K562 (cell line): ENCODE measurements at regions not wholly inside any gene's neighbourhood (a gene's known extent, or its start where the extent isn't known, plus 50 kb on each side); places are given as distances from the start of the nearest gene placed in this dataset.

Source experiments
- ATAC-seq: fragments of 200-7000 bp; cut with Tn5 transposase; 3 replicates; pipeline ENCODE4 v1.9.1; 2020; ENCODE audit warnings: moderate library complexity
- BruUV-seq: library from RNA; stranded (reverse); fragments of 400-500 nt; replicated peaks from 2 replicates; lab custom pipeline; 2021; lab: Mats Ljungman, UMichigan
- CTCF ChIA-PET: fragments of 300-600 bp; formaldehyde crosslinking; extraction: SDS; loops from one replicate; lab custom pipeline; 2021; ENCODE audit warnings: low intra/inter-chr PET ratio; lab: Yijun Ruan, JAX
- POLR2A ChIA-PET: fragments of 300-600, 350-650 bp; sonication (Branson Sonifier 250); formaldehyde crosslinking; extraction: SDS; loops from one replicate; lab custom pipeline; 2021; ENCODE audit warnings: antibody characterized with exemption, inconsistent platforms; lab: Yijun Ruan, JAX
- DNase-seq, 4 experiments: peaks; one replicate each; pipeline versions ENCODE4 v3.0.0 to v3.0.0-alpha.2; 2011 to 2018; ENCODE audit warnings: low spot score in 3 of 4, mixed read lengths in 3 of 4; ENCODE audit errors: extremely low read depth in 1 of 4
- FAIRE-seq: peaks from 2 replicates; lab custom pipeline; 2011; peaks lifted over from hg19 to GRCh38; lab: Jason Lieb, UNC
- H2AFZ ChIP-seq: 2 replicates; pipeline ENCODE4 v1.6.0; 2011; ENCODE audit warnings: low read depth, low read length, control low read depth, inconsistent platforms
- H3K27ac ChIP-seq: fragments of 200-600 bp; 3 replicates; pipeline ENCODE4 v1.8.0; 2011; ENCODE audit warnings: low read depth, mild to moderate bottlenecking, control low read depth, inconsistent platforms, low read length, moderate library complexity, mixed read lengths; ENCODE audit errors: extremely low read depth
- H3K27me3 ChIP-seq, 2 experiments: fragments of 300-600 bp in 1 of 2; 2 replicates in 1 of 2; 3 replicates in 1 of 2; pipeline versions ENCODE4 v1.6.0 to v1.8.0; 2011; ENCODE audit warnings: inconsistent platforms in 2 of 2, low read length in 2 of 2, mild to moderate bottlenecking in 1 of 2, mixed read lengths in 1 of 2, moderate library complexity in 1 of 2; ENCODE audit not compliant: control insufficient read depth in 2 of 2, insufficient read depth in 2 of 2
- H3K36me3 ChIP-seq: fragments of 300-600 bp; 3 replicates; pipeline ENCODE4 v1.8.0; 2011; ENCODE audit warnings: mild to moderate bottlenecking, low read length, inconsistent platforms; ENCODE audit not compliant: control insufficient read depth, insufficient read depth
- H3K4me1 ChIP-seq, 2 experiments: fragments of 200-600 bp in 1 of 2; replicated peaks in 1 of 2; 2 replicates in 1 of 2; 3 replicates in 1 of 2; pipeline versions ENCODE4 v1.5.1 to v1.8.0; 2011; ENCODE audit warnings: inconsistent platforms in 2 of 2, low read length in 2 of 2, mild to moderate bottlenecking in 1 of 2, mixed read lengths in 1 of 2, moderate library complexity in 1 of 2; ENCODE audit not compliant: control insufficient read depth in 2 of 2, insufficient read depth in 2 of 2
- H3K4me2 ChIP-seq: 2 replicates; pipeline ENCODE4 v1.6.1; 2011; ENCODE audit warnings: low read length, control low read depth, inconsistent platforms, mixed read lengths; ENCODE audit not compliant: insufficient read depth
- H3K4me3 ChIP-seq: fragments of 200-600 bp; sonication (generic), shearing (Covaris generic); 2 replicates; pipeline ENCODE4 v1.5.1; 2016; ENCODE audit warnings: control low read depth, inconsistent platforms
- H3K79me2 ChIP-seq: fragments of 200-600 bp; 3 replicates; pipeline ENCODE4 v1.8.0; 2011; ENCODE audit warnings: low read length, inconsistent platforms; ENCODE audit not compliant: control insufficient read depth, insufficient read depth
- H3K9ac ChIP-seq, 2 experiments: 2 replicates each; pipeline versions ENCODE4 v1.6.0 to v1.6.1; 2011; ENCODE audit warnings: low read depth in 2 of 2, low read length in 2 of 2, control low read depth in 1 of 2, inconsistent platforms in 1 of 2, mild to moderate bottlenecking in 1 of 2, mixed read lengths in 1 of 2; ENCODE audit not compliant: insufficient read depth in 1 of 2
- H3K9me1 ChIP-seq: one replicate; pipeline ENCODE4 v1.6.0; 2011; ENCODE audit warnings: inconsistent platforms, mild to moderate bottlenecking, low read length, moderate library complexity; ENCODE audit not compliant: control insufficient read depth, insufficient read depth
- H3K9me3 ChIP-seq: replicated peaks from 2 replicates; pipeline ENCODE4 v1.5.1; 2011; ENCODE audit warnings: low read depth, low read length, inconsistent platforms; ENCODE audit not compliant: control insufficient read depth, insufficient read depth
- H4K20me1 ChIP-seq: replicated peaks from 2 replicates; pipeline ENCODE4 v1.6.1; 2011; ENCODE audit warnings: low read length, inconsistent platforms, mixed read lengths; ENCODE audit not compliant: control insufficient read depth, insufficient read depth
- ATF1 ChIP-seq, 2 experiments: fragments of 450-650 bp in 1 of 2; IDR thresholded peaks; 2 replicates each; pipeline ENCODE4 v1.6.1; 2016; ENCODE audit warnings: missing compliant biosample characterization in 1 of 2, missing genetic modification characterization in 1 of 2
- C11orf30 ChIP-seq: fragments of 450-650 bp; IDR thresholded peaks from 2 replicates; pipeline ENCODE4 v1.6.1; 2016; ENCODE audit warnings: low read depth, mild to moderate bottlenecking
- CCAR2 ChIP-seq: fragments of 200-400 bp; formaldehyde crosslinking; IDR thresholded peaks from 2 replicates; pipeline ENCODE4 v1.6.1; 2017; ENCODE audit warnings: mild to moderate bottlenecking, low read depth, low read length
- ERF ChIP-seq: fragments of 450-650 bp; formaldehyde crosslinking; IDR thresholded peaks from 2 replicates; pipeline ENCODE4 v1.4.0; 2020; ENCODE audit warnings: mild to moderate bottlenecking, mixed read lengths
- HMG20B ChIP-seq: fragments of 250-450 bp; sonication (Bioruptor Pico); IDR thresholded peaks from 2 replicates; pipeline ENCODE4 v1.5.0; 2021; ENCODE audit warnings: mild to moderate bottlenecking
- HMGN3 ChIP-seq: IDR thresholded peaks from 2 replicates; pipeline ENCODE4 v1.6.1; 2011; ENCODE audit warnings: borderline replicate concordance, low read depth, mild to moderate bottlenecking, mixed read lengths, low read length; ENCODE audit not compliant: insufficient read length; ENCODE audit errors: extremely low read depth
- RBM25 ChIP-seq: fragments of 200-400 bp; formaldehyde crosslinking; IDR thresholded peaks from 2 replicates; pipeline ENCODE4 v1.6.1; 2018; ENCODE audit warnings: low read length, low read depth, moderate library complexity; ENCODE audit not compliant: severe bottlenecking
- SMARCC2 ChIP-seq: fragments of 450-650 bp; IDR thresholded peaks from 2 replicates; pipeline ENCODE4 v1.6.1; 2017; ENCODE audit warnings: antibody characterized with exemption, moderate library complexity, mild to moderate bottlenecking, low read depth
- TCF7L2 ChIP-seq: fragments of 150-350 bp; IDR thresholded peaks from 2 replicates; pipeline ENCODE4 v1.6.1; 2016; ENCODE audit warnings: low read depth, mild to moderate bottlenecking, low read length, moderate library complexity
- ZNF124 ChIP-seq: sonication (generic); formaldehyde crosslinking; IDR thresholded peaks from 2 replicates; pipeline ENCODE4 v1.8.1; 2022; ENCODE audit warnings: missing genetic modification reagents
- ZNF707 ChIP-seq: fragments of 250-450 bp; sonication (Bioruptor Pico); conservative IDR thresholded peaks from 2 replicates; pipeline ENCODE4 v1.8.0; 2022; ENCODE audit warnings: inconsistent platforms, mild to moderate bottlenecking, moderate library complexity
- WGBS: fragments of 100-300 bp; shearing (Covaris generic); methylation state at CpG from one replicate; pipeline ENCODE4 v1.1.6; 2016; ENCODE audit warnings: low coverage, mixed read lengths; ENCODE audit not compliant: insufficient coverage; ENCODE audit errors: missing lambda C conversion rate; 5-methylcytosine and 5-hydroxymethylcytosine counted together
- in situ Hi-C: fragments of 300-500 bp; cut with MboI; formaldehyde crosslinking; loops from 4 replicates; pipeline ENCODE4 v1.15.0; 2018; ENCODE audit warnings: inconsistent platforms, mixed read lengths
- intact Hi-C: fragments of 100-400 bp; cut with micrococcal nuclease; formaldehyde crosslinking; loops from 2 replicates; pipeline ENCODE4 v1.14.2; 2022
- TF ChIP-seq, protein P1 (sequence below): sonication (generic); formaldehyde crosslinking; IDR thresholded peaks from 2 replicates; pipeline ENCODE4 v1.8.1; 2022; ENCODE audit warnings: missing genetic modification reagents
- TF ChIP-seq, protein P2 (sequence below): fragments of 450-650 bp; formaldehyde crosslinking; IDR thresholded peaks from 2 replicates; pipeline ENCODE4 v1.4.0; 2020; ENCODE audit warnings: mild to moderate bottlenecking

DNA sequence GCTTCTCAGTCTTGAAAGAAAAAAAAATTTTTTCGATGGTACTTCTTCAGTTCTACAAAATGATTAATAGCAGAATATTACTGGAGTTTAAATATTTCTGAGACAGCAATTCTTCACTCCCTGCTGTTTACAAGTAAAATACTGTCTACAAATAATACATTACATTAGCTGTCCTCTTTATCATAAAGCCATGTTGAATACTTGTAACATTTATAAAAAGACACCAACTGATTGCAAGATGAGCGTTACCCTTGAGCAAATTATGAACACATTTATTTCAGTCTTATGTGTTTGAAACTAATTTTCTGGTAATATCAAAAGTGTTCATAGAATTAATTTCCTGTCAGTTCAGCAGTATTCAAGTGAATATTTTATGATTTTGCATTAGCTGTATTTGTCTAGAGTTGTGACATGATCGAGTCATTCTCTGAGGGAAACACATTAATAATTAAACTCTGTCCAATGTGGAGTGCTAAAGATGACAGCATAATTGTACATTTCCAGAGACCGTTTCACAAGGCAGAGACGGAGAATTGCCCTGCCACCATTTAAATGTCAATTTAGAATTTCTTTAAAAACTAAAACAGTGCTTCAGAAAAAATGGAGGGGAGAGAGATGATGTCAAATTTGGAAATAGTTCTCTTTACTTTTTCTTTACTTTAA is 1359.0 kb upstream of the ADGRL4 start:
- WGBS, result 1% methylated on average over 5 of the region's 5 CpGs
- FAIRE-seq, result no peak
- in situ Hi-C loops, result no loop called here

DNA sequence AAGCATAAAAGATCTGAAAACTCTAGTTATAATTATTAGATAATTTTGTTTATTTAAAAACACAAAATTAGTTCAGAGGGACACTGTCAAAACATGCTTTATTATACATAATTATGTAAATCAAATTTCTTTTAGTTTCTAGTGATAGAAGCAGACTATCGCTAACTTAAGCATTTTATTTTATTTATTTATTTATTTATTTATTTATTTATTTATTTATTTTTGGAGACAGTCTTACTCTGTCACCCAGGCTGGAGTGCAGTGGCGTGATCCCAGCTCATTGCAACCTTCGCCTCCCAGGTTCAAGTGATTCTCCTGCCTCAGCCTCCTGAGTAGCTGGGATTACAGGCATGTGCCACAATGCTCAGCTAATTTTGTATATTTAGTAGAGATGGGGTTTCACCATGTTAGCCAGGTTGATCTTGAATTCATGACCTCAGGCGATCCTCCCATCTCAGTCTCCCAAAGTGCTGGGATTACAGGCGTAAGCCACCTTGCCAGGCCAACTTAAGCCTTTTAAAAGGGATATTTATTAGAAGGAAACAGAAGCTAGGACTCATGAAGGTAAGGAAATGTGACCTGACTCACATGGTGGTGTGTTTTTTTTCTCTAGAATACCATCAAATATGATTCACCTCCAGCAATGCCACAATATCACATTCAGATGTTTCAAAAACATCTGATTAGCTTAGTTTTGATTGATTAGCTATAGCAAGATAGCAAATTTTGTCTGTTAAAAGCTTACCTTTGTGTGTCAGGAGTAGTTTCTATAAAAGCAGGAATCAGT is 1357.4 kb upstream of the ADGRL4 start:
- Histone ChIP-seq H2AFZ (no peak overlapping the region), H3K9me3 (no peaks in the 10 kb centered on the region; the same call in 1 of the 2 replicates), H3K9ac (no peak overlapping the region), H3K4me3 (no peak overlapping the region), H3K27ac (no peak overlapping the region), H3K4me1 (no peaks in the 10 kb centered on the region), H3K9me1 (no peaks in the 10 kb centered on the region), H3K79me2 (no peaks in the 10 kb centered on the region), H3K4me2 (no peak overlapping the region), H4K20me1 (no peaks in the 10 kb centered on the region), H3K27me3 (no peaks in the 10 kb centered on the region), H3K36me3 (no peaks in the 10 kb centered on the region)
- 4% methylated on average over 5 of the region's 5 CpGs for WGBS
- no peak for ATAC-seq
- POLR2A ChIA-PET, result no interaction called here
- CTCF ChIA-PET, result no interaction called here
- no TSS peak for BruUV-seq
- intact Hi-C loops (no loop called here), in situ Hi-C loops (no loop called here)
- no peak for FAIRE-seq
- no peak for DNase-seq
- TF ChIP-seq ATF1 (CRISPR knock-in tag; IDR thresholded peaks at IDR 0.05), result no peak
- TF ChIP-seq ATF1 (tag; IDR thresholded peaks at IDR 0.05), result no peak
- TF ChIP-seq HMG20B, result no peak
- no peak for TF ChIP-seq ZNF124 (CRISPR knock-in tag)
- TF ChIP-seq RBM25, result no peak
- no peak for TF ChIP-seq HMGN3
- no peak for TF ChIP-seq SMARCC2
- TF ChIP-seq, protein P1, sequence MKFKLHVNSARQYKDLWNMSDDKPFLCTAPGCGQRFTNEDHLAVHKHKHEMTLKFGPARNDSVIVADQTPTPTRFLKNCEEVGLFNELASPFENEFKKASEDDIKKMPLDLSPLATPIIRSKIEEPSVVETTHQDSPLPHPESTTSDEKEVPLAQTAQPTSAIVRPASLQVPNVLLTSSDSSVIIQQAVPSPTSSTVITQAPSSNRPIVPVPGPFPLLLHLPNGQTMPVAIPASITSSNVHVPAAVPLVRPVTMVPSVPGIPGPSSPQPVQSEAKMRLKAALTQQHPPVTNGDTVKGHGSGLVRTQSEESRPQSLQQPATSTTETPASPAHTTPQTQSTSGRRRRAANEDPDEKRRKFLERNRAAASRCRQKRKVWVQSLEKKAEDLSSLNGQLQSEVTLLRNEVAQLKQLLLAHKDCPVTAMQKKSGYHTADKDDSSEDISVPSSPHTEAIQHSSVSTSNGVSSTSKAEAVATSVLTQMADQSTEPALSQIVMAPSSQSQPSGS, result no peak
- TF ChIP-seq TCF7L2, result no peak
- TF ChIP-seq ZNF707 (CRISPR knock-in tag), result no peak
- TF ChIP-seq C11orf30, result no peak
- no peak for TF ChIP-seq CCAR2

More for the DNA sequence above, 1359.0 kb upstream of the ADGRL4 start:
- H3K4me2 ChIP-seq, result no peak overlapping the region
- H3K4me3 ChIP-seq, result no peak overlapping the region
- ATAC-seq (no peak), DNase-seq (no peak)
- no peaks in the 10 kb centered on the region for H3K9me1 ChIP-seq
- no peak overlapping the region for H3K27ac ChIP-seq
- no peaks in the 10 kb centered on the region for H4K20me1 ChIP-seq
- H3K36me3 ChIP-seq, result no peaks in the 10 kb centered on the region
- no peaks in the 10 kb centered on the region for H3K4me1 ChIP-seq
- intact Hi-C loops, result no loop called here
- H2AFZ ChIP-seq, result no peak overlapping the region
- no peak overlapping the region for H3K9ac ChIP-seq
- no peaks in the 10 kb centered on the region; the same call in 1 of the 2 replicates for H3K9me3 ChIP-seq
- no peaks in the 10 kb centered on the region for H3K79me2 ChIP-seq
- no TSS peak for BruUV-seq
- ChIA-PET POLR2A (no interaction called here), CTCF (no interaction called here)
- TF ChIP-seq ERF (CRISPR knock-in tag), result no peak
- TF ChIP-seq, protein P2, sequence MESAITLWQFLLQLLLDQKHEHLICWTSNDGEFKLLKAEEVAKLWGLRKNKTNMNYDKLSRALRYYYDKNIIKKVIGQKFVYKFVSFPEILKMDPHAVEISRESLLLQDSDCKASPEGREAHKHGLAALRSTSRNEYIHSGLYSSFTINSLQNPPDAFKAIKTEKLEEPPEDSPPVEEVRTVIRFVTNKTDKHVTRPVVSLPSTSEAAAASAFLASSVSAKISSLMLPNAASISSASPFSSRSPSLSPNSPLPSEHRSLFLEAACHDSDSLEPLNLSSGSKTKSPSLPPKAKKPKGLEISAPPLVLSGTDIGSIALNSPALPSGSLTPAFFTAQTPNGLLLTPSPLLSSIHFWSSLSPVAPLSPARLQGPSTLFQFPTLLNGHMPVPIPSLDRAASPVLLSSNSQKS, result no peak
- no peaks in the 10 kb centered on the region for H3K27me3 ChIP-seq
